Activated naive CD4-positive, alpha-beta T cell treated with anti-CD3 and anti-CD28 coated beads, Interleukin-2, amount 50 U/mL, for 24 hours (primary cell): ENCODE measurements at regions not wholly inside any gene's neighbourhood (a gene's known extent, or its start where the extent isn't known, plus 50 kb on each side); places are given as distances from the start of the nearest gene placed in this dataset.

Experiments used
- H3K27ac Mint-ChIP-seq: one replicate; pipeline ENCODE4 v1.8.0; 2021; ENCODE audit warnings: mild to moderate bottlenecking, mixed read lengths
- H3K27me3 Mint-ChIP-seq: one replicate; pipeline ENCODE4 v1.8.0; 2021; ENCODE audit warnings: mixed read lengths
- H3K36me3 Mint-ChIP-seq: one replicate; pipeline ENCODE4 v1.8.0; 2021; ENCODE audit warnings: mixed read lengths
- H3K4me1 Mint-ChIP-seq: one replicate; pipeline ENCODE4 v1.8.0; 2021; ENCODE audit warnings: mixed read lengths
- H3K4me3 Mint-ChIP-seq: one replicate; pipeline ENCODE4 v1.8.0; 2021; ENCODE audit warnings: mild to moderate bottlenecking, mixed read lengths
- H3K9me3 Mint-ChIP-seq: one replicate; pipeline ENCODE4 v1.8.0; 2021; ENCODE audit warnings: mixed read lengths

- no peak overlapping the region for H3K27ac Mint-ChIP-seq
- no peaks in the 10 kb centered on the region for H3K9me3 Mint-ChIP-seq
- H3K4me3 Mint-ChIP-seq = no peak overlapping the region
- no peaks in the 10 kb centered on the region for H3K27me3 Mint-ChIP-seq
- no peaks in the 10 kb centered on the region for H3K36me3 Mint-ChIP-seq
- H3K4me1 Mint-ChIP-seq = no peaks in the 10 kb centered on the region
These were observed 105.1 kb upstream of the ACTRT2 start for GRCh38 chr1:2916153-2916552.

- no peak overlapping the region for H3K4me3 Mint-ChIP-seq
- no peak overlapping the region for H3K27ac Mint-ChIP-seq
- no peaks in the 10 kb centered on the region for H3K27me3 Mint-ChIP-seq
- no peaks in the 10 kb centered on the region for H3K36me3 Mint-ChIP-seq
- no peaks in the 10 kb centered on the region for H3K9me3 Mint-ChIP-seq
- no peaks in the 10 kb centered on the region for H3K4me1 Mint-ChIP-seq
These were observed 104.6 kb upstream of the ACTRT2 start for GRCh38 chr1:2916706-2917105.

- no peaks in the 10 kb centered on the region for H3K27me3 Mint-ChIP-seq
- H3K36me3 Mint-ChIP-seq = no peaks in the 10 kb centered on the region
- no peaks in the 10 kb centered on the region for H3K4me1 Mint-ChIP-seq
- H3K4me3 Mint-ChIP-seq = no peak overlapping the region
- no peak overlapping the region for H3K27ac Mint-ChIP-seq
- no peaks in the 10 kb centered on the region for H3K9me3 Mint-ChIP-seq
These were observed 104.0 kb upstream of the ACTRT2 start for GRCh38 chr1:2917284-2917683.

GRCh38 chr1:2918441-2918840 is 102.8 kb upstream of the ACTRT2 start:
- no peaks in the 10 kb centered on the region for H3K27me3 Mint-ChIP-seq

GRCh38 chr1:2919841-2920240 is 101.4 kb upstream of the ACTRT2 start:
- Mint-ChIP-seq H3K4me3 (no peak overlapping the region), H3K4me1 (no peaks in the 10 kb centered on the region), H3K9me3 (no peaks in the 10 kb centered on the region), H3K27ac (no peak overlapping the region), H3K36me3 (no peaks in the 10 kb centered on the region), H3K27me3 (no peaks in the 10 kb centered on the region)

More at GRCh38 chr1:2918441-2918840, 102.8 kb upstream of the ACTRT2 start:
- H3K9me3 Mint-ChIP-seq = no peaks in the 10 kb centered on the region
- H3K4me1 Mint-ChIP-seq = no peaks in the 10 kb centered on the region
- no peak overlapping the region for H3K27ac Mint-ChIP-seq
- no peaks in the 10 kb centered on the region for H3K36me3 Mint-ChIP-seq
- no peak overlapping the region for H3K4me3 Mint-ChIP-seq

- Mint-ChIP-seq H3K27ac (no peak overlapping the region), H3K4me3 (no peak overlapping the region), H3K36me3 (no peaks in the 10 kb centered on the region), H3K27me3 (no peaks in the 10 kb centered on the region), H3K4me1 (no peaks in the 10 kb centered on the region), H3K9me3 (no peaks in the 10 kb centered on the region)
These were observed 100.7 kb upstream of the ACTRT2 start for GRCh38 chr1:2920421-2921015.

- H3K36me3 Mint-ChIP-seq = no peaks in the 10 kb centered on the region
- no peak overlapping the region for H3K27ac Mint-ChIP-seq
- no peaks in the 10 kb centered on the region for H3K4me1 Mint-ChIP-seq
- H3K27me3 Mint-ChIP-seq = no peaks in the 10 kb centered on the region
- no peaks in the 10 kb centered on the region for H3K9me3 Mint-ChIP-seq
- no peak overlapping the region for H3K4me3 Mint-ChIP-seq
These were observed 99.1 kb upstream of the ACTRT2 start for GRCh38 chr1:2921970-2922686.

- no peak overlapping the region for H3K27ac Mint-ChIP-seq
- no peak overlapping the region for H3K4me3 Mint-ChIP-seq
- H3K36me3 Mint-ChIP-seq = no peaks in the 10 kb centered on the region
- H3K4me1 Mint-ChIP-seq = no peaks in the 10 kb centered on the region
- H3K27me3 Mint-ChIP-seq = no peaks in the 10 kb centered on the region
- H3K9me3 Mint-ChIP-seq = no peaks in the 10 kb centered on the region
These were observed 97.9 kb upstream of the ACTRT2 start for GRCh38 chr1:2923351-2923750.

- H3K27me3 Mint-ChIP-seq = no peaks in the 10 kb centered on the region
- no peaks in the 10 kb centered on the region for H3K36me3 Mint-ChIP-seq
- no peak overlapping the region for H3K4me3 Mint-ChIP-seq
- H3K9me3 Mint-ChIP-seq = no peaks in the 10 kb centered on the region
- H3K27ac Mint-ChIP-seq = no peak overlapping the region
- no peaks in the 10 kb centered on the region for H3K4me1 Mint-ChIP-seq
These were observed 96.0 kb upstream of the ACTRT2 start for GRCh38 chr1:2925291-2925690.

- Mint-ChIP-seq H3K27me3 (no peaks in the 10 kb centered on the region), H3K36me3 (no peaks in the 10 kb centered on the region), H3K4me1 (no peaks in the 10 kb centered on the region), H3K4me3 (no peak overlapping the region), H3K27ac (no peak overlapping the region), H3K9me3 (no peaks in the 10 kb centered on the region)
These were observed 95.3 kb upstream of the ACTRT2 start for GRCh38 chr1:2925918-2926317.

- no peak overlapping the region for H3K27ac Mint-ChIP-seq
- no peak overlapping the region for H3K4me3 Mint-ChIP-seq
- H3K9me3 Mint-ChIP-seq = no peaks in the 10 kb centered on the region
- H3K36me3 Mint-ChIP-seq = no peaks in the 10 kb centered on the region
- no peaks in the 10 kb centered on the region for H3K27me3 Mint-ChIP-seq
- no peaks in the 10 kb centered on the region for H3K4me1 Mint-ChIP-seq
These were observed 94.7 kb upstream of the ACTRT2 start for GRCh38 chr1:2926447-2927055.

- Mint-ChIP-seq H3K4me1 (no peaks in the 10 kb centered on the region), H3K27me3 (no peaks in the 10 kb centered on the region), H3K4me3 (no peak overlapping the region), H3K36me3 (no peaks in the 10 kb centered on the region), H3K27ac (no peak overlapping the region), H3K9me3 (no peaks in the 10 kb centered on the region)
These were observed 93.6 kb upstream of the ACTRT2 start for GRCh38 chr1:2927393-2928360.

- H3K27ac Mint-ChIP-seq = no peak overlapping the region
- no peak overlapping the region for H3K4me3 Mint-ChIP-seq
- H3K27me3 Mint-ChIP-seq = no peaks in the 10 kb centered on the region
- no peaks in the 10 kb centered on the region for H3K9me3 Mint-ChIP-seq
- no peaks in the 10 kb centered on the region for H3K4me1 Mint-ChIP-seq
- H3K36me3 Mint-ChIP-seq = no peaks in the 10 kb centered on the region
These were observed 92.6 kb upstream of the ACTRT2 start for GRCh38 chr1:2928366-2929325.

GRCh38 chr1:2929335-2929734 is 91.9 kb upstream of the ACTRT2 start:
- Mint-ChIP-seq H3K9me3 (no peaks in the 10 kb centered on the region), H3K36me3 (no peaks in the 10 kb centered on the region), H3K4me1 (no peaks in the 10 kb centered on the region), H3K4me3 (no peak overlapping the region), H3K27ac (no peak overlapping the region), H3K27me3 (no peaks in the 10 kb centered on the region)
